ENCODE measurements at regions not wholly inside any gene's neighbourhood (a gene's known extent, or its start where the extent isn't known, plus 50 kb on each side); places are given as distances from the start of the nearest gene placed in this dataset.
A peak's percentile ranks its signal among the peaks of the same experiment; 100 is the strongest.

DNA sequence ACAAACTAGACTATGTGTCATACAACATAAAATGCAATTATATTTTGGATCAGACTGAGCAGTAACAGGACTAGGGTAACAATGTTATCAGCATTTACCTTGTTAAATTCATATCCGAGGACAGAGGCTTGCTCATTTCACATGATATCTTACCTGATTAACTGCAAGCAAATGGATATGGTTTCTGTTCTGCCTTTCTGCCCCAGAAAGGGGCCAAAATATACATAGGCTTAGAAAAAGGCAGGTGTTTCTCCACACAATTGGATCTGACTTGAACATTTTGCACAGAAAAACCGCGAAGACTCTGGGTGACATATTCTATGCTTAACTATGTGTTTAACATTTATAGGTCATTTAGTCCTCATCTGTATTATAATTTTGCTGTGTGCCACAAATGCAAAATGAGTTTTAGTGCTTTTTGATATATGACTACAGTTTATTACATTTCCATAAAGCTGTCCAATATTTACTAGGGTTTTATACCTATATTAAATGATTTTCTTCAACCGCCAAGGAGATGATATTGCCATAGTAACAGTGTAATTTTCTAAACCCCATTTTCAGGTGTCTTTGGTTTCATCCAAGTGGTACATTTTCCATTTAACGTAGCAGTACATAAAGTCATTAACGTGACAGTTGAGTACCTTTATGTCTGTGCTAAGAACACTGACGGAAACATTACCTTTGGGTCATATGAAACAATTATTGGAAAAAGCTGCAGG, 249.3 kb upstream of the KRR1 start (continued):
- TF ChIP-seq, protein P1, sequence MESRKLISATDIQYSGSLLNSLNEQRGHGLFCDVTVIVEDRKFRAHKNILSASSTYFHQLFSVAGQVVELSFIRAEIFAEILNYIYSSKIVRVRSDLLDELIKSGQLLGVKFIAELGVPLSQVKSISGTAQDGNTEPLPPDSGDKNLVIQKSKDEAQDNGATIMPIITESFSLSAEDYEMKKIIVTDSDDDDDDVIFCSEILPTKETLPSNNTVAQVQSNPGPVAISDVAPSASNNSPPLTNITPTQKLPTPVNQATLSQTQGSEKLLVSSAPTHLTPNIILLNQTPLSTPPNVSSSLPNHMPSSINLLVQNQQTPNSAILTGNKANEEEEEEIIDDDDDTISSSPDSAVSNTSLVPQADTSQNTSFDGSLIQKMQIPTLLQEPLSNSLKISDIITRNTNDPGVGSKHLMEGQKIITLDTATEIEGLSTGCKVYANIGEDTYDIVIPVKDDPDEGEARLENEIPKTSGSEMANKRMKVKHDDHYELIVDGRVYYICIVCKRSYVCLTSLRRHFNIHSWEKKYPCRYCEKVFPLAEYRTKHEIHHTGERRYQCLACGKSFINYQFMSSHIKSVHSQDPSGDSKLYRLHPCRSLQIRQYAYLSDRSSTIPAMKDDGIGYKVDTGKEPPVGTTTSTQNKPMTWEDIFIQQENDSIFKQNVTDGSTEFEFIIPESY (IDR thresholded peaks at IDR 0.05; ENCODE audit: borderline replicate concordance, low read depth): no peak
- TF ChIP-seq ELF1 (IDR thresholded peaks at IDR 0.05): no peak
- TF ChIP-seq POLR2AphosphoS5 (IDR thresholded peaks at IDR 0.05; ENCODE audit: low read depth, low read length): no peak
- TF ChIP-seq TAF1 (IDR thresholded peaks at IDR 0.05; ENCODE audit: borderline replicate concordance, low read depth, low read length): no peak
- no peak for TF ChIP-seq PBX3 (IDR thresholded peaks at IDR 0.05)
- TF ChIP-seq TCF12 (IDR thresholded peaks at IDR 0.05): no peak
- TF ChIP-seq TEAD4 (IDR thresholded peaks at IDR 0.05; ENCODE audit: borderline replicate concordance, insufficient read depth): no peak
- no peak for TF ChIP-seq CHD2 (IDR thresholded peaks at IDR 0.05; ENCODE audit: low read length, partially characterized antibody)

- Histone ChIP-seq H3K27me3 (ENCODE audit: insufficient read depth) (no peaks in the 10 kb centered on the region), H3K27ac (ENCODE audit: low read depth in 2 of 2, low read length in 1 of 2) (peak overlapping the region; percentile 60 to 83; a peak in 3 of 4 replicates), H3K9ac (no peak overlapping the region; the same call in 1 of the 2 replicates), H3F3A (replicated peaks; ENCODE audit: insufficient read depth) (peaks cover 12% of the 10 kb centered on the region), H3K4me1 (ENCODE audit: control insufficient read depth in 1 of 2, insufficient read depth in 2 of 2, low read depth in 1 of 2, low read length in 1 of 2) (peaks cover 6 to 12% of the 10 kb centered on the region in 2 experiments; a peak in 3 of 4 replicates), H3K9me3 (no peaks in the 10 kb centered on the region), H4K20me1 (ENCODE audit: insufficient read depth) (no peaks in the 10 kb centered on the region), H3K4me2 (peak overlapping the region; percentile 48; the same call in 1 of the 2 replicates), H3K4me3 (ENCODE audit: low read depth in 2 of 2, low read length in 1 of 2) (no peak overlapping the region), H3K36me3 (replicated peaks in 1 of 2; ENCODE audit: control insufficient read depth in 1 of 2, insufficient read depth in 2 of 2, low read length in 1 of 2) (no peaks in the 10 kb centered on the region), H3K79me2 (ENCODE audit: insufficient read depth) (no peaks in the 10 kb centered on the region), H3K9me2 (no peaks in the 10 kb centered on the region), H2AFZ (ENCODE audit: low read depth) (0 out of 2 replicates have a peak overlapping the region, but pooled peaks have one; percentile 18)
- no peak for DNase-seq
- CTCF ChIA-PET: interaction anchor here (1.4 kb wide), 1 partner anchor 12 kb away, joined by 3 read pairs; no protein-coding TSS in a partner anchor
- POLR2A ChIA-PET: no interaction called here
- WGBS (ENCODE audit: low lambda C conversion rate): 65% methylated on average over 3 of the region's 3 CpGs
- TF ChIP-seq, protein P1 (IDR thresholded peaks at IDR 0.05; ENCODE audit: borderline replicate concordance, low read depth): no peak
- peak; percentile 90 for TF ChIP-seq PBX3 (IDR thresholded peaks at IDR 0.05)
- TF ChIP-seq IRF3 (IDR thresholded peaks at IDR 0.05; ENCODE audit: low read depth, low read length): no peak
- TF ChIP-seq FOXM1 (IDR thresholded peaks at IDR 0.05; ENCODE audit: low read depth): no peak
- no peak for TF ChIP-seq RCOR1 (IDR thresholded peaks at IDR 0.05; ENCODE audit: low read length)
- no peak for TF ChIP-seq NRF1 (IDR thresholded peaks at IDR 0.05; ENCODE audit: low read depth, low read length)
- TF ChIP-seq TAF1 (IDR thresholded peaks at IDR 0.05; ENCODE audit: borderline replicate concordance, low read depth, low read length): no peak
- TF ChIP-seq FOXJ3 (CRISPR knock-in tag; IDR thresholded peaks at IDR 0.05): no peak
- TF ChIP-seq MAX (IDR thresholded peaks at IDR 0.05; ENCODE audit: low read depth): peak; percentile 42; the same call in 1 of the 2 replicates
- TF ChIP-seq GATA2 (CRISPR knock-in tag; IDR thresholded peaks at IDR 0.05): no peak
- 0 out of 2 replicates have a peak, but pooled peaks have one; percentile 41 for TF ChIP-seq TEAD4 (IDR thresholded peaks at IDR 0.05; ENCODE audit: borderline replicate concordance, insufficient read depth)
- TF ChIP-seq RXRA (IDR thresholded peaks at IDR 0.05; ENCODE audit: borderline replicate concordance, low read depth): peak; percentile 62; the same call in 1 of the 2 replicates
- TF ChIP-seq NFIC (IDR thresholded peaks at IDR 0.05; ENCODE audit: borderline replicate concordance): peak; percentile 24; the same call in 1 of the 2 replicates
- no peak for TF ChIP-seq YY1 (IDR thresholded peaks at IDR 0.05; ENCODE audit: low read depth)
- TF ChIP-seq ELF1 (IDR thresholded peaks at IDR 0.05): no peak
- TF ChIP-seq, protein P2, sequence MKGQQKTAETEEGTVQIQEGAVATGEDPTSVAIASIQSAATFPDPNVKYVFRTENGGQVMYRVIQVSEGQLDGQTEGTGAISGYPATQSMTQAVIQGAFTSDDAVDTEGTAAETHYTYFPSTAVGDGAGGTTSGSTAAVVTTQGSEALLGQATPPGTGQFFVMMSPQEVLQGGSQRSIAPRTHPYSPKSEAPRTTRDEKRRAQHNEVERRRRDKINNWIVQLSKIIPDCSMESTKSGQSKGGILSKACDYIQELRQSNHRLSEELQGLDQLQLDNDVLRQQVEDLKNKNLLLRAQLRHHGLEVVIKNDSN (IDR thresholded peaks at IDR 0.05; ENCODE audit: borderline replicate concordance, low read depth): no peak
Observed at GRCh38 chr12:75759842-75760572, 248.6 kb upstream of the KRR1 start.
